Inferior parietal cortex (tissue), 1 donor: ENCODE measurements at regions not wholly inside any gene's neighbourhood (a gene's known extent, or its start where the extent isn't known, plus 50 kb on each side); places are given as distances from the start of the nearest gene placed in this dataset.

ENCODE experiments used
- DNase-seq: peaks from one replicate; pipeline ENCODE4 v3.0.0-alpha.2; 2016; ENCODE audit errors: extremely low spot score

GRCh38 chr9:8262625-8263622, 463.3 kb upstream of the DMAC1 start:
- no peak for DNase-seq

GRCh38 chr9:8261737-8262136, 462.2 kb upstream of the DMAC1 start:
- DNase-seq = no peak

- DNase-seq = no peak
Measured at GRCh38 chr9:8259028-8259427, 459.4 kb upstream of the DMAC1 start.

DNA sequence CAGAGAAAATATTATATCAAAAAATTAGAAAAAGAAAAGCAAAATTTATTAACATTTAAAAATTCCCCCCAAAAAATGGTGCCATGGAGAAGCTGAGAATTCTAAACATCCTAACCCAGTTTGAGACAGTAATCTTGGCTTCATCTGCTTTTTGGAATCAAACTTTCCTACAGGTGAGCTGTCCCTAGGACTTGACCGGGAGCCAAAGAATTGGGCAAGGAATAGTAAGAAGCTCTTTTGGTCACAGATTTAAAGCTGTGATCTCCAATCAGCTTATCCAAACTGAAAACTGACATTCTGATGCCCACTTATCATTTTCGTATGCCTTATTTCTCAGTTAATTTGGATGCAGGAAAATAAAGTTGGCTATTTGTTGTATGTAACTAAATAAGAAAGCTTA, 457.3 kb upstream of the DMAC1 start:
- no peak for DNase-seq

DNA sequence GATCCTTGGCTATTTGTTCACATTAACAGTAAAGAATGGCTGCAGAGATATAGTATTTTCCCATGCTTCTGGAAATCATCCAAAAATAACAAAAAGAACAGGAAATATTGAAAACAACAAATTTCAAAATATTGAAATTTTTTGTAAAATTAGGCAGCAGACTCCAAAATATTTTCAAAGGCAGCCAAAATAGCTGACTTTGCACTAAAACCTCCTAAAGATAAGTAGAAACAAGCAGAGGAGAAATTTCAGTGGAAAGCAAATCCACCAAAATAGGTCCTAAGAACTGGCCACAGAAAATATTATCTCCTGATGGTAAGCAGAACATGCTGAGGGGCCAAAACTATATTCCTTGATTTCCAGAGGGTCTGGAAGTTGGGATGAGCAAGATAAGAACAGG, 456.3 kb upstream of the DMAC1 start:
- DNase-seq = no peak

DNA sequence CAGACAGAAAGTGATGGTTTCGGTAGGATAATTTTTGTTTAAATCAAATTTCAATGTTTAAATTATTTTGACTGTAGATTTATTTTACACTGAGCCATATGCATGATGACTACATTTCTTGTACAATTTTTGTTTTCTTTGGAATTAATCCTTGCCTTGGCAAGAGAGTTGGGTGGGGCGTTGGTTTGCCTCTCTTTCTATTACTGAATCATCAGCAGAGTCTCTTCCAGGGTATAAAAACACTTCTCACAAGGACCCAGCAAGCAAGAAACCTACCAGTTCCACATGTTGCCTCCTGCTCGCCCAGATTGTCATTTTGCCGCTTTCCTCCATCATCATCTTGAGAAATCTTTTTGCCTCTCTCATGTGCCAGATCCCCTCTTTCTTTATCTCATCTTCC, 455.0 kb upstream of the DMAC1 start:
- no peak for DNase-seq

GRCh38 chr9:8252445-8252844, 452.9 kb upstream of the DMAC1 start:
- DNase-seq = no peak

GRCh38 chr9:8251566-8251965, 452.0 kb upstream of the DMAC1 start:
- DNase-seq = no peak

DNA sequence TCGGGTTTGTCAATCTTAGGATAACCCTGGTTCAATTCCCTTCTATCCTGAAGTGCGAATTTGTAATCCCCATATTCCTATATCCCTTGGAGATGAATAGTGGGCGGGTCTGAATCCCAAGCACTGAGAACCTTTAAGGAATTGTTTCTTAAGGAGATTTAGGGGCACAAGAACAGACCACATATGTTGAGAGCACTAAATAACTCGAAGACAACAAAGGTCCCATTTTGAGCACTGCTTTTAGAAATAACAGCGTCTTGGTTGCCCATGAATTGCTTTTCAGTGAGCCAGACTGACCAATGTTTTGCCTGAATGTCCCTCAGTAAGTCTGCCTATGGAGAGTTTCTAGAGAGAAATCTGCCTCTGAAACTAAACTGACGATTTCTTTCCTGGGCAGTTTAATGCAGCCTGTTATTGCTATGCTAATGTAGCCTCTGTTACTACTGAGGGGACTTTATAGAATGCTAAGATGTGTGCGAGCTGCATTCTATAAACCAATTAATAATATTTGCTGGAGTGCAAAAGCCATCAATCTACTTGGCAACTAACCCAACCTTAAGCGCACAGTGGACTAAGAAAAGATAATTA, 445.0 kb upstream of the DMAC1 start:
- no peak for DNase-seq

- no peak for DNase-seq
Measured at GRCh38 chr9:8241201-8241600, 441.6 kb upstream of the DMAC1 start.

DNA sequence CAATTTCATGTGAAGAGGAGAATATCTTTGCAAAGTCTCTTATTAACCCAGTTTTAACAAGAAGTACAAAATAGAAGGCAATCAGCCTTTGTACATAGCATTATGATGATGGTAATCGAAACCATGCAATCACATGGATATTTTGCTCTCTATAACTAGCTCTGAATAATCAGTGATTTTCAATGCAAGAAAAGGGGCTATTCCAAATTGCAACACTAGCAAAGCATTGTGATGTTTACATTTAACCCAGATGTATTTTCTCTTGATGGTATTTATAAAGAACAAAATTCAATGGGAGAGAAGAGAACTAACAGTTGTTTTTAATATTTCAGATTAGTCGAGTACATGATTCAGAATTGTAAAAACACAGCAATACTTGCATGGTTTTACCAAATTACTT, 437.5 kb upstream of the DMAC1 start:
- DNase-seq = no peak

GRCh38 chr9:8235489-8235888, 435.9 kb upstream of the DMAC1 start:
- no peak for DNase-seq

DNA sequence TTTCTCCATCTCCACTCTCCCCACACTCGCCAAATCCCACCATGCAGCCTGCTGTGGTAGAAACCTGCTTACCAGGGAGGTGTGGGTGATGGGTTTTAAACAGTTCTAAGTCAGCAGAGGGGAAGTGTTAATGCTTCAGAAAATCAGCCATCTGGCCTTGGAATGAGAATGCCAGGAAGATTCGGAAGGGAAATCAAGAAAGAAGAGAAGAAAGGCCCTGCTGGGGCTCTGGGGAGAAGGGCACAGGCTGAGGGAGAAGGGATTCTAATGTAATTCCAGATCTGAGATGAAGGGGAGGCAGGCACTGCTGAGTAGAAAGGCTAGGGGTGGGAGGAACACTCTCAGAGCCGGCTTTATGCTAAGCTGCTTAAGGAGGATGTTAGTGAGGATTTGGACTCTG, 434.7 kb upstream of the DMAC1 start:
- DNase-seq = no peak

GRCh38 chr9:8232726-8233125, 433.1 kb upstream of the DMAC1 start:
- no peak for DNase-seq

GRCh38 chr9:8229226-8229625, 429.6 kb upstream of the DMAC1 start:
- no peak for DNase-seq

DNA sequence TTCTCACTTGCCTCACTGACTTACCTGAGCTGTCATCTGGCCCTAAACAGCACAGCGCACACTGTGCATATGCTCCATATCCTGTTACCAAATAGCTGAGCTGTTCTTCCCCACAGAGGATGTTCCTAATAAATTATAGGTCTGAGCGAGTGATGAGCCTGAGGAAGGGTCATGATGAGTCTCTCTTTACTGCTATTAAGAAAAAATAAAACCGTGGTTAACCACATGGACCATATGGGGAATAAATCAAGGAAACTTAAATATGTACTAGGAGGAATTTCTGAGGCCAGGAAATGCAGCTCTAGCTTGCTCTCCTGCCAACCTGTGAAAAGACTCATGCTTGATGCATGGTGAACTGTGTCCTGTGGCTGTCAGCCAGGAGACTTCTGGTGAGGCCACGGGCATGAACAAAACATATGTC, 424.8 kb upstream of the DMAC1 start:
- DNase-seq = no peak

GRCh38 chr9:8223861-8224260, 424.3 kb upstream of the DMAC1 start:
- no peak for DNase-seq

- DNase-seq = no peak
Measured at GRCh38 chr9:8221462-8221861, 421.9 kb upstream of the DMAC1 start.

DNA sequence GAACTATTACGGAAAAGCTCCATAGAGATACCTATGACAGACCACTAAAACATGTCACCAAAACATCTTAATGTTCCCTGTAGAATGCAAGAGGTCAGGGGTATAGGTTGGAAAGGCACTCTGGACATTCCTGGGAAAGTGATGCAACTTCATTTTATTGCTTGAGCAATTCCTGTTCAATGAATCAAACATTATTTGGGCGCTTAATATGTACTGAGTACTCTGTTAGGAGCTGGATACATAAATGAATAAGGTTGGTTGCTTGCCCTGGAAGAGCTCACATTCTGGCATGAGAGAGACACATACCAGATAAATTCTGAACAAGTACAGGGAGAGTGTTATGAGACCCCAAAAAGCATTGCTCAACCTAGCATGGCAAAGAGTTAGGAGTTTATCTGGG, 408.9 kb upstream of the DMAC1 start:
- DNase-seq = no peak

GRCh38 chr9:8207596-8207995, 408.0 kb upstream of the DMAC1 start:
- DNase-seq = no peak

DNA sequence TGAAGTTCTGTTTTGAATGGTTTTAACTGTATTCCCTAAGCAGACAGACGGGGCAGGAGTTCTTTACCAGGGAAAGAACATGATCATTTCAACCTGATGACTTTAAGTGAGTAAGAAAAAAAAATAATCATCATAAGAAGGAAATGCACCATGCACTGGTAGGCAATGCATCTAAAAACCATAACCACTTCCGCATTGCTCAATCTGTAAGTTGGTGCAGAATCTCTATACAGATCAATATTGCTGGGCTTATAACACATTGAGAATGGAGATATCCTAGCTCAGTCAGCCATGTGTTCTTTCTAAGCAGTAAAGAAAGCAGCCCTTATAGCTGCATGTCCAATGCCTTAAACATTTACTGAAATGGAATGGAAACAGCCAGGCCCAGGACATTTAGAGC, 407.1 kb upstream of the DMAC1 start:
- DNase-seq = no peak

GRCh38 chr9:8205576-8205975, 406.0 kb upstream of the DMAC1 start:
- no peak for DNase-seq

- DNase-seq = no peak
Measured at GRCh38 chr9:8189881-8190280, 390.3 kb upstream of the DMAC1 start.
